T-helper 17 cell (primary cell): ENCODE measurements at regions not wholly inside any gene's neighbourhood (a gene's known extent, or its start where the extent isn't known, plus 50 kb on each side); places are given as distances from the start of the nearest gene placed in this dataset.

Experiments
- ATAC-seq: fragments of 150-1000 bp; cut with Tn5 transposase; 2 replicates; pipeline ENCODE4 v1.10.0; 2021; ENCODE audit warnings: mild to moderate bottlenecking, moderate library complexity
- DNase-seq, 3 donors: peaks; one replicate each; pipeline versions ENCODE4 v3.0.0 to v3.0.0-alpha.2; 2020 to 2021
- H3K9me3 ChIP-seq: one replicate; pipeline ENCODE4 v1.7.0; 2013; ENCODE audit warnings: low read length, mild to moderate bottlenecking; ENCODE audit not compliant: control insufficient read depth, poor library complexity, severe bottlenecking
- H3K27ac Mint-ChIP-seq: one replicate; pipeline ENCODE4 v1.8.0; 2022; ENCODE audit warnings: mild to moderate bottlenecking, moderate library complexity, mixed read lengths
- H3K27me3 Mint-ChIP-seq: one replicate; pipeline ENCODE4 v1.8.0; 2022; ENCODE audit warnings: mixed read lengths
- H3K36me3 Mint-ChIP-seq: one replicate; pipeline ENCODE4 v1.8.0; 2022; ENCODE audit warnings: low read depth, mixed read lengths
- H3K4me1 Mint-ChIP-seq: one replicate; pipeline ENCODE4 v1.8.0; 2022; ENCODE audit warnings: mild to moderate bottlenecking, mixed read lengths
- H3K4me3 Mint-ChIP-seq: one replicate; pipeline ENCODE4 v1.8.0; 2022; ENCODE audit warnings: mild to moderate bottlenecking, moderate library complexity, mixed read lengths

DNA sequence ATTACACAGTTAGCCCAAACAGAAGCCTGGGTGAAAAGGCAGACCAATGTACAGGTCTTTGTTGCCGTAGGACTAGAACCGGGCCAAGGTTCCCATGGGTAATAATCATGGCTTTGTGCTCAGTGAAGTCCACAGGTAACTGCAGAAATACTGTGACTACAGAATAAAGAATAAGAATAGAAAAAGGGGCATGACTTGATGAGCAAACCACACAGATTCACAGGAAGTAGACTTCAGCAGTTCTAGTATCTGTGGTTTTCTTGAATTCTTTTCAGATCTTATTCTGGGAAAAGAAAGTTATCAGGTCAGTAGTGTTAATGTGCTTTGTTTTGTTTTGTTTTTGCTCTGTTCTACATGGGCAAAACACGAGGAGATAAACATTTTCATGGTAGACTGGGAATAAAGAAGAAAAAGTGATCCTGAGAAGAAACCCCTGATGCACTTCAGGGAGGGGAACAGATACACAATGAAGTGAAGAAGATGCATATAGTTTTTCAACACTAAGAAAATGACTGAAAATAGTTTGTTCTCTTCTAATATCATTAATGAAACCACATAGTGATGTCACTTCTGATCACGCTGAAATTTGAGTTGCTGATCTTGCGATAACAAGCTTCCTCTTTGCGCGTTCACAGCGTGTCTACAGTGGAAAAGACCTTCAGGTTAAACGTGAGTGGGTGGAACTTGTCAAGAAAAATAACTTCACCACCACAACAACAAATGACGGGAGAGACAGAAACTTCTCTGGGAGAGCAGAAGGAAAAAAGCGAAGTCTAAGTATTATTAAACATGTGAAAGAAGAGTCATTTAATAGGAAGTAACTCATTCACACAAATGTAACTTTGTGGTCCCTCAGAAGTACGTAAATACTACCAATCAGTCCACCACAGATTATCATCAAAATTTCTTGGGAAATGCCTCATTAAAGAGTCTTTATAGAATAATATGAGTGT is 315.8 kb upstream of the SATB1 start:
- Mint-ChIP-seq H3K4me1 (peaks cover 60% of the 10 kb centered on the region), H3K27me3 (no peaks in the 10 kb centered on the region), H3K36me3 (peaks cover 2% of the 10 kb centered on the region), H3K4me3 (peak overlapping the region; percentile 91), H3K27ac (peak overlapping the region; percentile 99)
- no peaks in the 10 kb centered on the region for H3K9me3 ChIP-seq
- DNase-seq (peak; percentile 12 to 43 (median 22)), ATAC-seq (peak; percentile 79)

DNA sequence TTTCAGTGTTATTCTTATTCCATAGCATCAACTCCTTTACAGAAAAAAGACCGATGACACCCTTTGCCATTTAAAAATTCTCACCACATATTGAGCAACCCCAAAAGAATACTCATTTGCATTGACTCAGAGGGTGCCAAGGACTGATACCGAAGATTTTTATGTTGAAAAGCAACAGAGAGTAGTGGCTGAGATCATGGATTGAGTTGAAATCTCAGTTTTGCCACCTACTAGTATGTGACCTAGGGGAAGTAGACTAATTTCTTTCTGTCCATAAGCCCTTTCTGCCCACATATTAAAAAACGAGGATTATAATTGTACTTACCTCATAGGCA is 313.9 kb upstream of the SATB1 start:
- no peaks in the 10 kb centered on the region for H3K9me3 ChIP-seq
- H3K4me1 Mint-ChIP-seq: peaks cover 50% of the 10 kb centered on the region
- no peaks in the 10 kb centered on the region for H3K27me3 Mint-ChIP-seq
- ATAC-seq (no peak), DNase-seq (no peak)
- no peak overlapping the region for H3K4me3 Mint-ChIP-seq
- peak overlapping the region; percentile 99 for H3K27ac Mint-ChIP-seq
- peaks cover 2% of the 10 kb centered on the region for H3K36me3 Mint-ChIP-seq

DNA sequence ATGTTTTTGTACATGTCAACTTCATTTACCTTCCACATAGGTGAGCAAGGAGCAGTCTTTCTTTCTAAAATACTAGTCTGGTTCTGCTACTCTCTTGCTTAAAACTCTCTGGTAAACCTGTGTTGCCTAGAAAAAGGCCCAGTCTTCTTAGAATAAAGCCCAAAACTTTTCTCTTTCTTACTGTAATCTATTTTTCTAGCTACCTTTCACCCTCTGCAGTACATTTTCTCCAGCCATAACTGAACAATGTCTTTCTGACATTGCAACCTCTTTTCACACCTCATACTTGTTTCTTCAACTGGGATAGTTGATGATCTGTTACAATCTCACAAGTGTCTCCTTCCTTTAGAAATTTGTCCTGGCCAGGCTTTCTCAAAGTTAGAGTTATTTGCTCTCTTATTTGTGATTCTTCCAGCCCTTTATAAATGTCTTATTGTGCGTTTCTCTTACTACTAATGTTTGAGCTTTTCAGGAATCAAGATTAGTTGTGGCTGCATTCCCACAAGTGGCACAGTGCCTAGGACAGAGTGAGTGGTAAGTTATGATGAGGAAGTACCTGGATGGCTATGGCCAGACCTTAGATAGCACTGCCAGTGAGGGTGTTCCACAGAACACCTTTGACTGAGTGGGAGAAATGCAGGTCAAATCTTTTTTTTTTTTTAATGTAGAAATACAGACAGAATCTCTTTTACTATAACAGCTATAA is 313.4 kb upstream of the SATB1 start:
- Mint-ChIP-seq H3K27me3 (no peaks in the 10 kb centered on the region), H3K4me3 (no peak overlapping the region), H3K36me3 (peaks cover 2% of the 10 kb centered on the region), H3K27ac (peak overlapping the region; percentile 99), H3K4me1 (peaks cover 47% of the 10 kb centered on the region)
- ATAC-seq (no peak), DNase-seq (no peak)
- H3K9me3 ChIP-seq: no peaks in the 10 kb centered on the region

DNA sequence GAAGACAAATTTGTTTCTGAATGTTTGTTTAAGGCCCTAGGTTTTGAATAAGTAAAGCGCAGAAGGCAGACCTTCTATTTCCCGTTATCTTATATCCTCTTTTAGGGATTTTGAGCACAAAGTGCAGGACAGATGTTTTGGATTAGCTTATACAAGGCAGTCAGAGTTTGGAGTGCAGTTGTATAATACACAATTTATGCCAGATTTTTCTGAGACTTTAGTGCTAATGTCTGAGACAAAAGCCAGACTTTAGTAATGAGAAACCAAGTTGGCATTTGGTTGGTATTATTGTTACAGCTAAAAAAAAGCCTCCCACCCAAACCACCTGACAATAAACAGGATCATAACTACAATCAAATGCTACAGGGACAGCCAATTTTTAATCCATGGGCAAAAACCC is 309.9 kb upstream of the SATB1 start:
- no peak for ATAC-seq
- Mint-ChIP-seq H3K27me3 (no peaks in the 10 kb centered on the region), H3K4me1 (peaks cover 25% of the 10 kb centered on the region), H3K36me3 (no peaks in the 10 kb centered on the region), H3K4me3 (no peak overlapping the region), H3K27ac (no peak overlapping the region)
- no peaks in the 10 kb centered on the region for H3K9me3 ChIP-seq
- no peak for DNase-seq

DNA sequence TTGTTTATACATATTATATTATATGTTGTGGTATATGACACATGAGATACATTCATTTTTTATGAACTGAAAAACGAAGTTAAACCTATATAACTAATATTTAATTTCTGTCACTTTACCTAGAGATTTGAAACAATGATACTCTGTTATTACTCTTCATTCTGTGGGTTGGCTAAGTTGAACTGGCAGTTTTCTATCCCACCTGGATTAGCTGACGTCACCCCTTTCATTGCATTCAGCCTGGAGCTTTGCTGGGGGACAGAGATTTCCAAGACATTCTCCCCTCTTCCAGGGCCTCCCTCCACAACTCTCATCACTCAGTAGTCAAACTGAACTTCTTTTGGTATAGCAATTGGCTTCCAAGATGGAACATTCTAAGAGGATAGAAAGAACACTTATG is 309.2 kb upstream of the SATB1 start:
- no peaks in the 10 kb centered on the region for H3K27me3 Mint-ChIP-seq
- H3K4me3 Mint-ChIP-seq: no peak overlapping the region
- no peak overlapping the region for H3K27ac Mint-ChIP-seq
- H3K4me1 Mint-ChIP-seq: peaks cover 22% of the 10 kb centered on the region
- no peaks in the 10 kb centered on the region for H3K9me3 ChIP-seq
- DNase-seq (no peak), ATAC-seq (no peak)
- no peaks in the 10 kb centered on the region for H3K36me3 Mint-ChIP-seq

DNA sequence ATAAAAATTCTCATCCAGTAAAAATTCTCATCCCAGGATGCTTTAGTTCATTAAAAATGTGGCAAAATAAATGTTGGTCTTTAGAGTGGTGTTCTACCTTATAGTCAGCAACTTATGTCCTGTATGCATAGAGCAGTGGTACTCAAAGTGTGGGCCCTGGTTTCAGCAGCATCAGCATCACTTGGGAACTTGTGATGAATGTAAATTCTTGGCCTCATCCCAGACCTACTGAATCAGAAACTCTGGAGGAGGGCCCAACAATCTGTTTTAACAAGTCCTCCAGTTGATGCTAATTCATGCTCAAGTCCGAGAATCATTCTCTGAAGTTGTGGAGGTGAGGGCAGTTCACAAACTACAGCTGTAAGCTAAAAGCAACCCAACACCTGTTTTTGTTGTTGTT is 307.3 kb upstream of the SATB1 start:
- Mint-ChIP-seq H3K36me3 (no peaks in the 10 kb centered on the region), H3K4me3 (no peak overlapping the region), H3K4me1 (peaks cover 14% of the 10 kb centered on the region), H3K27me3 (no peaks in the 10 kb centered on the region), H3K27ac (no peak overlapping the region)
- H3K9me3 ChIP-seq: no peaks in the 10 kb centered on the region
- ATAC-seq (no peak), DNase-seq (no peak)

DNA sequence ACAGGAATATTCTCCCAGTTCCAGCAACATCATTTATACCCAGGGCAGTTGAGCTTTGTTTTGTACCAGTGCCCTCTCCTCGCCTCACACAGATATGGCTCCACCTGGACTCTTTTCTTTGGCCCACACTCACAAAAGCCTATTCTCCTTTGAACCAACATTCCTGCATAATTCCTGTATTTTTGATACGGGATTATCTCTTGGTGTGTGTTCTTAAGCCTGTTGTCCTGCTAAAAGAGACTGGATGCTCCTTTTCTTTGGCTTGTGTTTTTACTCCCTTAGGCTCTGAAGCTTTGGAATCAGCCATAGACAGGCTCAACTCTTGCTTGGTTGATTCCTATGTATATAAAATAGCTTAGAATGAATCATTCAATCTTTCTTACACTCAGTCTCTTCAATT is 305.4 kb upstream of the SATB1 start:
- ATAC-seq: no peak
- no peak overlapping the region for H3K27ac Mint-ChIP-seq

DNA sequence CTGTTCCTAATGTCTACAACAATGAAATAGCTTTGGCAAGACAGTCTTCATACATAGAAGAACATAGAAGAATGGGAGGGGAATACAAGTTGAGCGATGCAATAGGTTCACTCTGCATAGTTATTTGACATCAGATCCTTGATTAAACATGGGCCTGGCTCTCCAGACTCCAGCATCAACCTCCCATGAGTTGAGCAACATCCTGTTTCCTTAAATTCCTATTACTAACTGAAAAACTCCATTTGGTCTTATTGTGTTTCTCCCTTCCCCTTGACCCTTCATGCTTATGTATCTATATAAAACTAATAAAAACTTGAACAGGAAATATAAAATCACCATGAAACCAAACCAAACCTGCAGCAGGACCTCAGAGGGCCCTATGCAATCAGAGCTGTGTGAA is 304.5 kb upstream of the SATB1 start:
- Mint-ChIP-seq H3K27ac (no peak overlapping the region), H3K36me3 (peaks cover 4% of the 10 kb centered on the region), H3K27me3 (no peaks in the 10 kb centered on the region), H3K4me3 (no peak overlapping the region), H3K4me1 (peaks cover 38% of the 10 kb centered on the region)
- ATAC-seq: no peak
- no peaks in the 10 kb centered on the region for H3K9me3 ChIP-seq
- no peak for DNase-seq

More for the DNA sequence above, 305.4 kb upstream of the SATB1 start:
- no peak for DNase-seq
- Mint-ChIP-seq H3K4me3 (no peak overlapping the region), H3K4me1 (peaks cover 32% of the 10 kb centered on the region), H3K27me3 (no peaks in the 10 kb centered on the region), H3K36me3 (peaks cover 4% of the 10 kb centered on the region)
- H3K9me3 ChIP-seq: no peaks in the 10 kb centered on the region

DNA sequence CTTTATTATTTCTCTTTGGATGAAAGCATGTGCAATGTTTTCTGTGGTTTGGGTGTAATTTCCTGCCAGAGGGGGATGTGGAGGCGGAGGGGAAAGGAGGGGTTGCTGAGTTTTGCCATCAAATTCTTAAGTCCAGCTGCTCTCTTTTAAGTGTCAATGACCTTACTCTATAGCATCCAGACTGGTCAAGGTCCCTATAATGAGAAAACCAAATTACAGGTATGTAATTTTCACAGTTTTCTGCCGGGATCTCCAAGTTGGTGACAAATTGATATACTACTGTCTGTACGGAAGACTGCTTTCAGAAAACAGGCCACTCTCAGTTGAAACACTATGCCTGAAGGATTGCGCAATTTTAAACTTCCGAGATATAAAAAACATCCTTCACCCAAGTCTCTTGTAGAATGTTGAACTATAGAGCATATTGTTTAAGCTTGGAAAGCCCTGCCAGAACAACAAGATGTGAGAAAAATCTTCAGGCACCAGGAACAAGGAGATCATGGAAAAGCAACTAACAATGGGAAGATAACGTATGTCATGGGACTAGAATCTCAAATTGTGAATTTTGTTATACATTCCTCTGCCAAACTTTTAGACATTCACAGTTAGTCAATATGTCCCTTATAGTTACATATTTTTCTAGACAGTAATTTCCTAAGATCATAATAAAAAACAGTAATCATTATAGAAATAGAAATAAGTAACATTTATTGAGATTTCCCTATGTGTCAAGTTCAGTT is 300.7 kb upstream of the SATB1 start:
- H3K36me3 Mint-ChIP-seq: peaks cover 4% of the 10 kb centered on the region
- ATAC-seq: peak; percentile 79

DNA sequence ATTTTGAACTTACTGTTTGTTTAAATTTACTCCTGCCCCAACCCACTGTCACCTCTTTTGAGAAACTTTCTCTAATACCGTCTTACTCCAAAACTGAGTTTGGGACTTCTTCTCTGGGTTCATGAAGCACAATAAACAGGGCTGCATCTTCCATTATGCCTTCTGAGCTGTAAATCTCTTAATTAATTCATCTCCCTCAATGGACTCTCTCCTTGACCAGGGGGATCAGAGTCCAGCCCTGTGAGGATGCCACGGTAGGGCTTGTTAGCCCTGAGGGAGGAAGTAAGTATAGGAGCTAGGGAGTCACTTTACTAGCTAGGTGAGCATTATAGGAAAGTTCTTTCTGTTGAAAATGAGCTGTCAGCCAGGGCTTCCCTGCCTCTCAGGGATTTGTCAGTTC is 299.3 kb upstream of the SATB1 start:
- Mint-ChIP-seq H3K27ac (peak overlapping the region; percentile 99), H3K4me1 (peaks cover 50% of the 10 kb centered on the region), H3K27me3 (no peaks in the 10 kb centered on the region), H3K36me3 (peaks cover 4% of the 10 kb centered on the region), H3K4me3 (peak overlapping the region; percentile 80)
- ATAC-seq (no peak), DNase-seq (no peak)
- H3K9me3 ChIP-seq: no peaks in the 10 kb centered on the region

More for the DNA sequence above, 300.7 kb upstream of the SATB1 start:
- H3K27ac Mint-ChIP-seq: peak overlapping the region; percentile 99
- peaks cover 53% of the 10 kb centered on the region for H3K4me1 Mint-ChIP-seq
- no peak for DNase-seq
- H3K27me3 Mint-ChIP-seq: no peaks in the 10 kb centered on the region
- H3K9me3 ChIP-seq: no peaks in the 10 kb centered on the region
- H3K4me3 Mint-ChIP-seq: peak overlapping the region; percentile 73

DNA sequence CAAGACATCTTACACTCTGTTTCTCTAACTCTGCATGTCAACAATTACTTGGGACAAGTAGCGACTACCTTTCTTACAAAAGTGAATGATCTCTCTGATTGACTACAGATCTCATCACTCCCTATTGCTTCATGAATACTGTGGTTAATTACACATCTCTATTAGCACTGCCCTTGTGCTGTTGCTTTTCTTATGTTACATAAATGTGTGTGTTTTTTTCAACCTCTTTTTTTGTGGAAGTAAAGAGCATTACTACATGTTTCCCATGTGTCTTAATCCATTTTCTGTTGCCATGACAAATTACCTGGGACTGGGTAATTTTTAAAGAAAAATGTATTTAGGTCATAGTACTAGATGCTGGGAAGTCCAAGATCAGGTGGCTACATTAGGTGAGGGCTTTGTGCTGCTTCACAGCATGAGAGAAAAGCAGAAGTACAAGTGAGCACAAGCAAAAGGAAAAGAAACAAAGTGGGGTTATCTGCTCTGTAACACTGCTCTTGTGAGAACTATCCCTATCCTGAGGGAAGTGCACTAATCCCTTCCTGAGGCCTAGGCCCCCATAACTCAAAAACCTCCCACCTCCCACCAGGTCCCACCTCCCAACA is 298.2 kb upstream of the SATB1 start:
- H3K4me3 Mint-ChIP-seq: peak overlapping the region; percentile 80
- no peaks in the 10 kb centered on the region for H3K9me3 ChIP-seq
- H3K27ac Mint-ChIP-seq: peak overlapping the region; percentile 99
- DNase-seq (no peak), ATAC-seq (peak; percentile 39)
- H3K27me3 Mint-ChIP-seq: no peaks in the 10 kb centered on the region
- H3K4me1 Mint-ChIP-seq: peaks cover 47% of the 10 kb centered on the region
- H3K36me3 Mint-ChIP-seq: peaks cover 4% of the 10 kb centered on the region

DNA sequence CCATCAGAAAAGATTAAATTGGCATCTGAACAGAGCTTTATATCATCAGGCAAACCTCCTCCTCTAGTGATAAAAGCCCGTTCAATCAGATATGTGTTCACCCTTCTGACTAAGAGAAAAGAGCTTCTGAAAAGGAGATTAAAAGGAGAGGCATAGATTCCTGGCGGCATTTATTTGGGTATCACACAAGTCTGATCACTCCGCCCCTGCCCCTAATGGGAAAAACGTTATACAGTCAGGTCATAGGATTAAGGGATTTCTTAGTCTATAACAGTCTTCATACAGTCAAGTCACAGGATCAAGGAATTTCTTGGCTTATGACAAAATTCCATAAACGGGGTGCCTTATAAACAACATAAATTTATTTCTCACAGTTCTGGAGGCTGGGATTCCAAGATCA is 295.4 kb upstream of the SATB1 start:
- Mint-ChIP-seq H3K4me1 (peaks cover 40% of the 10 kb centered on the region), H3K27ac (peak overlapping the region; percentile 1), H3K27me3 (no peaks in the 10 kb centered on the region), H3K4me3 (no peak overlapping the region), H3K36me3 (no peaks in the 10 kb centered on the region)
- DNase-seq (no peak), ATAC-seq (no peak)
- H3K9me3 ChIP-seq: no peaks in the 10 kb centered on the region

DNA sequence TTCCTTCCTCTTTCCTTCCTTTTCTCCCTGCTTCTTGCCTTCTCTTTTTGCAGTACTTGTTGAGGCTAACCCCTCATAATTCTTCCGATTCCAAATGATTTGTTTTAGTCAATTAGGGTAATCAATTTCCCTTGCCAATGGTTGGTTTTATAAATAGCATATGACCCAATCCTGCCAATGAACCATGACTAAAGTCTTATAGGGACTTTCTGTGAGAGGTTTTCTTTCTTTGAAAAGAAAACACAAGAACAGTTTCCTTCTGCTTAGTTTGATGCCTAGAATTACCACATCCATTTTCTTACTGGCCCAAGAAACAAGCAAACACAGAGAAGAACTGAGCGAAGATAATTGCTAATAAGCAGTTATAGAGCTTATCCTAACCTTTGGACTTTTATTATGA is 292.5 kb upstream of the SATB1 start:
- H3K9me3 ChIP-seq: no peaks in the 10 kb centered on the region
- ATAC-seq (peak; percentile 54), DNase-seq (no peak)
- H3K27ac Mint-ChIP-seq: peak overlapping the region; percentile 8
- peak overlapping the region; percentile 2 for H3K4me3 Mint-ChIP-seq
- peaks cover 28% of the 10 kb centered on the region for H3K4me1 Mint-ChIP-seq
- no peaks in the 10 kb centered on the region for H3K36me3 Mint-ChIP-seq
- no peaks in the 10 kb centered on the region for H3K27me3 Mint-ChIP-seq
